ENCODE measurements at regions not wholly inside any gene's neighbourhood (a gene's known extent, or its start where the extent isn't known, plus 50 kb on each side); places are given as distances from the start of the nearest gene placed in this dataset.

DNA sequence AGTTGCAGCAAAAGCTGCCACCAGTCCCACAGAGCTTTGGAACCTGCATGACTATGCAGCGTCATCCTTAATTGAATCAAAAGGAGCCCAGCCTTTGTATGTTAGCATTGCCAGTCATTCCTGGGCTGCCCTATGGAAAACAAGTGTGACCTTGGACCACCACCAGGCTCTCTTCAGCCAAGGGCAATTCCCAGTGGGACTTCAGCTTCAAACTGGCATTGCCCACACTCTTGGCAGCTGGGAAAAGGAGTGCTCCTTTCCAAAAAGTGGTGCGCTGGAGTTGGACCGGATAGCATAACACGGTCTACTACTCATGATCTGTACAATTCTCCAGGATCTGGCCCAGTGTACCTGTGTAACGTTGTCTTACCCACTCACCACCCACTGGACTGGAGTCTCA, 259.5 kb downstream of the MREG start:
- CTCF ChIA-PET, result no interaction called here

DNA sequence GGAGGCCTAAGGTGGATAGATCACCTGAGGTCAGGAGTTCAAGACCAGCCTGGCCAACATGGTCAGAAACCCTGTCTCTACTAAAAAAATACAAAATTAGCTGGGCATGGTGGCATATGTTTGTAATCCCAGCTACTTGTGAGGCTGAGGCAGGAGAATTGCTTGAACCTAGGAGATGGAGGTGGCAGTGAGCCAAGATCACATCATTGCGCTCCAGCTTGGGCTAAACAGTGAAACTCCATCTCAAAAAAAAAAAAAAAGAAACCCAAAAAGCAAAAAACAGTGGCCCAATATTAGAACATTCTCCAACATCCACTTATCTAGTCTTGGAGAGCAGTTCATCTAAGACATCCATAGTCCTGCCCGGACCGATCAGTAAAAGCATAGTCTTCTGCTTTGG, 260.4 kb downstream of the MREG start:
- H3K4me1 ChIP-seq (ENCODE audit: control insufficient read depth in 2 of 2, insufficient read depth in 2 of 2, low read length in 2 of 2), result no peaks in the 10 kb centered on the region
- no peak overlapping the region for H3K9ac ChIP-seq (ENCODE audit: low read length)
- intact Hi-C loops (cut with micrococcal nuclease), result no loop called here
- no peaks in the 10 kb centered on the region for H3K36me3 ChIP-seq (replicated peaks in 1 of 2; ENCODE audit: control extremely low read depth in 1 of 2, control insufficient read depth in 1 of 2, extremely low read depth in 1 of 2, insufficient read depth in 2 of 2, low read length in 1 of 2)
- TF ChIP-seq EZH2 (IDR thresholded peaks at IDR 0.05; ENCODE audit: borderline replicate concordance, insufficient read depth, low read depth, low read length, poor library complexity, severe bottlenecking), result no peak
- TF ChIP-seq, protein P1, sequence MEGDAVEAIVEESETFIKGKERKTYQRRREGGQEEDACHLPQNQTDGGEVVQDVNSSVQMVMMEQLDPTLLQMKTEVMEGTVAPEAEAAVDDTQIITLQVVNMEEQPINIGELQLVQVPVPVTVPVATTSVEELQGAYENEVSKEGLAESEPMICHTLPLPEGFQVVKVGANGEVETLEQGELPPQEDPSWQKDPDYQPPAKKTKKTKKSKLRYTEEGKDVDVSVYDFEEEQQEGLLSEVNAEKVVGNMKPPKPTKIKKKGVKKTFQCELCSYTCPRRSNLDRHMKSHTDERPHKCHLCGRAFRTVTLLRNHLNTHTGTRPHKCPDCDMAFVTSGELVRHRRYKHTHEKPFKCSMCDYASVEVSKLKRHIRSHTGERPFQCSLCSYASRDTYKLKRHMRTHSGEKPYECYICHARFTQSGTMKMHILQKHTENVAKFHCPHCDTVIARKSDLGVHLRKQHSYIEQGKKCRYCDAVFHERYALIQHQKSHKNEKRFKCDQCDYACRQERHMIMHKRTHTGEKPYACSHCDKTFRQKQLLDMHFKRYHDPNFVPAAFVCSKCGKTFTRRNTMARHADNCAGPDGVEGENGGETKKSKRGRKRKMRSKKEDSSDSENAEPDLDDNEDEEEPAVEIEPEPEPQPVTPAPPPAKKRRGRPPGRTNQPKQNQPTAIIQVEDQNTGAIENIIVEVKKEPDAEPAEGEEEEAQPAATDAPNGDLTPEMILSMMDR (IDR thresholded peaks at IDR 0.05), result no peak
- H3K27me3 ChIP-seq (replicated peaks in 1 of 4; ENCODE audit: control extremely low read depth in 1 of 4, control insufficient read depth in 3 of 4, insufficient read depth in 4 of 4, low read length in 3 of 4), result peaks cover 0 to 3% (median 0%) of the 10 kb centered on the region in 4 experiments
- no peak overlapping the region for H3K27ac ChIP-seq (ENCODE audit: low read length in 2 of 2)
- no peaks in the 10 kb centered on the region for H3K79me2 ChIP-seq (ENCODE audit: control insufficient read depth, insufficient read depth, low read length)
- POLR2A ChIA-PET, result no interaction called here
- Mint-ChIP-seq H3K4me3 (no peak overlapping the region), H3K4me1 (no peaks in the 10 kb centered on the region), H3K27me3 (peaks cover 4% of the 10 kb centered on the region), H3K9me3 (ENCODE audit: insufficient read depth) (no peaks in the 10 kb centered on the region), H3K27ac (no peak overlapping the region)
- no peaks in the 10 kb centered on the region for H4K20me1 ChIP-seq (ENCODE audit: control insufficient read depth, insufficient read depth, low read length, poor library complexity, severe bottlenecking)
- H3K9me3 ChIP-seq (ENCODE audit: control extremely low read depth in 1 of 3, control insufficient read depth in 2 of 3, insufficient read depth in 1 of 3, low read length in 2 of 3), result no peaks in the 10 kb centered on the region
- ATAC-seq (ENCODE audit: low read depth), result no peak
- CTCF ChIA-PET, result no interaction called here
- WGBS (ENCODE audit: insufficient coverage), result 100% methylated on average over 2 of the region's 3 CpGs
- no peak overlapping the region for H3K4me3 ChIP-seq (ENCODE audit: control extremely low read depth in 1 of 5, extremely low read depth in 1 of 5, insufficient read depth in 1 of 5, low read depth in 2 of 5, low read length in 4 of 5)
- H2AFZ ChIP-seq (ENCODE audit: insufficient read depth, low read depth, low read length, poor library complexity, severe bottlenecking), result no peak overlapping the region
- no peak overlapping the region for H3K4me2 ChIP-seq (replicated peaks; ENCODE audit: low read depth, low read length, poor library complexity, severe bottlenecking)
- DNase-seq, result no peak

More for the DNA sequence above, 259.5 kb downstream of the MREG start:
- no peak overlapping the region for H3K27ac Mint-ChIP-seq
- H3K27me3 Mint-ChIP-seq, result peaks cover 4% of the 10 kb centered on the region
- Histone ChIP-seq H3K4me1 (ENCODE audit: control insufficient read depth in 2 of 2, insufficient read depth in 2 of 2, low read length in 2 of 2) (no peaks in the 10 kb centered on the region), H3K27ac (ENCODE audit: low read length in 2 of 2) (no peak overlapping the region), H3K27me3 (replicated peaks in 1 of 4; ENCODE audit: control extremely low read depth in 1 of 4, control insufficient read depth in 3 of 4, insufficient read depth in 4 of 4, low read length in 3 of 4) (peaks cover 0 to 3% (median 0%) of the 10 kb centered on the region in 4 experiments), H3K4me2 (replicated peaks; ENCODE audit: low read depth, low read length, poor library complexity, severe bottlenecking) (no peak overlapping the region), H2AFZ (ENCODE audit: insufficient read depth, low read depth, low read length, poor library complexity, severe bottlenecking) (no peak overlapping the region), H3K9me3 (ENCODE audit: control extremely low read depth in 1 of 3, control insufficient read depth in 2 of 3, insufficient read depth in 1 of 3, low read length in 2 of 3) (no peaks in the 10 kb centered on the region), H3K36me3 (replicated peaks in 1 of 2; ENCODE audit: control extremely low read depth in 1 of 2, control insufficient read depth in 1 of 2, extremely low read depth in 1 of 2, insufficient read depth in 2 of 2, low read length in 1 of 2) (no peaks in the 10 kb centered on the region), H3K79me2 (ENCODE audit: control insufficient read depth, insufficient read depth, low read length) (no peaks in the 10 kb centered on the region), H4K20me1 (ENCODE audit: control insufficient read depth, insufficient read depth, low read length, poor library complexity, severe bottlenecking) (no peaks in the 10 kb centered on the region), H3K9ac (ENCODE audit: low read length) (no peak overlapping the region), H3K4me3 (ENCODE audit: control extremely low read depth in 1 of 5, extremely low read depth in 1 of 5, insufficient read depth in 1 of 5, low read depth in 2 of 5, low read length in 4 of 5) (no peak overlapping the region)
- no peak overlapping the region for H3K4me3 Mint-ChIP-seq
- DNase-seq (no peak), ATAC-seq (ENCODE audit: low read depth) (no peak)
- no peaks in the 10 kb centered on the region for H3K9me3 Mint-ChIP-seq (ENCODE audit: insufficient read depth)
- POLR2A ChIA-PET, result no interaction called here
- TF ChIP-seq, protein P1 (IDR thresholded peaks at IDR 0.05), result no peak
- TF ChIP-seq EZH2 (IDR thresholded peaks at IDR 0.05; ENCODE audit: borderline replicate concordance, insufficient read depth, low read depth, low read length, poor library complexity, severe bottlenecking), result no peak
- intact Hi-C loops (cut with micrococcal nuclease), result no loop called here
- WGBS (ENCODE audit: insufficient coverage), result 95% methylated on average over 5 of the region's 5 CpGs
- no peaks in the 10 kb centered on the region for H3K4me1 Mint-ChIP-seq
